HG03442 (cell line): ENCODE measurements at regions not wholly inside any gene's neighbourhood (a gene's known extent, or its start where the extent isn't known, plus 50 kb on each side); places are given as distances from the start of the nearest gene placed in this dataset.
"Not testable (repeated sequence)": the region's sequence is repeated elsewhere in the genome, so short reads cannot be mapped to it uniquely, and the experiment has no call there.

Source experiments
- ATAC-seq: cut with Tn5 transposase; IDR thresholded peaks from one replicate; pipeline ENCODE4 v1.9.1; 2021; ENCODE audit warnings: mild to moderate bottlenecking, moderate library complexity; ENCODE audit not compliant: unreplicated experiment

GRCh38 chr3:145294572-145294971 lies 866.4 kb downstream of the PLOD2 start:
- ATAC-seq = no peak

GRCh38 chr3:145307272-145307671 lies 853.7 kb downstream of the PLOD2 start:
- ATAC-seq = no peak

- no peak for ATAC-seq
Measured at GRCh38 chr3:145313751-145314150, 847.2 kb downstream of the PLOD2 start.

DNA sequence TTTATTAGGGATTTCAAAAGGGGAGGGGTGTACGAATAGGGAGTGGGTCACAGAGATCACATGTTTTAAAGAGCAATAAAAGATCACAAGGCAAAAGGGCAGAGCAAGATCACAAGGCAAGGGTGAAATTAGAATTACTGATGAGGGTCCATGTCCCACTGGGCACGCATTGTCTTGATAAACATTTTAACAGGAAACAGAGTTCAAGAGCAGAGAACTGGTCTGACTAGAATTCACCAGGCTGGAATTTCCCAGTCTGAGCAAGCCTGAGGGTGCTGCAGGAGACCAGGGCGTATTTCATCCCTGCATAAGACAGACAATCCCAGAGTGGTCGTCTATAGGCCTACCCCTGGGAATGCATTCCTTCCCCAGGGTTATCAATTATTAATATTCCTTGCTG lies 844.7 kb downstream of the PLOD2 start:
- ATAC-seq = not testable (repeated sequence)

DNA sequence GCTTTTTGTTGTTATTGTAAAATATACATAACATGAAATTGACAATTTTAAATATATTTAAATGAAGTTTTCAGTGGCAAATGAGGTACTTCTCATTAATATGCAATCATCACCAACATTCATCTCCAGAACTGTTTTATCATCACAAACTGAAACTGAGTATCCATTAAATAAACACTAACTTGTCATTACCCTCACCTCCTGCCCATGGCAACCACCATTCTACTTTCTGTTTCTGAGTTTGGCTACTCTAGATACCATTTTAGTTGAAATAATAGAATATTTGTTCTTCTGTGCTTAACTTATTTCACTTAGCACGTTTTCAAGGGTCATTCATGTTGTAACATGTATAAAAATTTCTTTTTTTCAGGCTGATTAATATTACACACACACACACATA lies 834.3 kb downstream of the PLOD2 start:
- no peak for ATAC-seq

GRCh38 chr3:145333427-145333826 lies 827.6 kb downstream of the PLOD2 start:
- not testable (repeated sequence) for ATAC-seq

DNA sequence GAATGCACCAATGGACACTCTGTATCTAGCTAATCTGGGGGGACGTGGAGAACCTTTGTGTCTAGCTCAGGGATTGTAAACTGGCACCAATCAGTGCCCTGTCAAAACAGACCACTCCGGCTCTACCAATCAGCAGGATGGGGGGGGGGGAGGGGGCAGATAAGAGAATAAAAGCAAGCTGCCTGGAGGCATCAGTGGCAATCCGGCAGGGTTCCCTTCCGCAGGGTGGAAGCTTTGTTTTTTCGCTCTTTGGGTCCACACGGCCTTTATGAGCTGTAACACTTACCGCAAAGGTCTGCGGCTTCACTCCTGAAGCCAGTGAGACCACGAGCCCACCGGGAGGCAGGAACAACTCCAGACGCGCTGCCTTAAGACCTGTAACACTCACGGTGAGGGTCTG lies 827.1 kb downstream of the PLOD2 start:
- ATAC-seq = no peak

DNA sequence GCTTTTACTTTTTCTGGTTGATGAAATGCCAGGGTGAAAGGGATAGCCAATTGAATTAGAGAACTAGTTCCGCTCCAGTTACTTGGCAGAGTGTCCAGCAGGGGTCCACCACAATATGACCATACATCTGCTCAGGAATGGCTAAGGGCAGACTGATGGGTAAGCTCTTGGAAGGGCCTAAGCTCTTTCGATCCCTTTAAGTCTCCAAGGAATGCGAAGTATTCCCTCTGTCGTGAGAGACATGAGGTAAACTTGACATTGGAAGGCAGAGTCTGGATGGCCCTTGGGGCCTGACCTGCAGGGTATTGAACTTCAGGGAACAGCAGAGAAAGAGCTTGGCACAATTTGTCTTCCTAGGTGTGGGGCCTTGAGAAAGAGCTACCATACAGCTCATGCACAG lies 805.8 kb downstream of the PLOD2 start:
- ATAC-seq = no peak

GRCh38 chr3:145357453-145357852 lies 803.5 kb downstream of the PLOD2 start:
- no peak for ATAC-seq

DNA sequence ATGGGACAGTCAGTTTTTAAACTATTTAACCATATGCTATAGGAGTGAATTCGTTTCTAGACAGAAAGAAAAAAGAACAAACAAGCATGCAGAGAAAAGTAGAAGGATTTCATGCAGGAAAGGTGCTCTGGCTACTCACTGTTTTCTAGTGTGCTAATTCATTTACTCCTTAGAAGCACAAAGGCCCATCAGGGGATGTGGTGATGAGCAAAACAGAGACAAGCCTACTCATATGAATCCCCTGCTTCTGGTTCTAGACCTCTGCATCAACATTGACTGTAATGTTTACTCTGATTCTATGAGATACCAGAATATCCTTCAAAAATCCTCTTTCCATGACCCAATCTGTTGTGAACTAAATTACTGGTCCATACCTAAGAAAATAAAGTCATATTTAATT lies 801.9 kb downstream of the PLOD2 start:
- peak; percentile 71 for ATAC-seq

DNA sequence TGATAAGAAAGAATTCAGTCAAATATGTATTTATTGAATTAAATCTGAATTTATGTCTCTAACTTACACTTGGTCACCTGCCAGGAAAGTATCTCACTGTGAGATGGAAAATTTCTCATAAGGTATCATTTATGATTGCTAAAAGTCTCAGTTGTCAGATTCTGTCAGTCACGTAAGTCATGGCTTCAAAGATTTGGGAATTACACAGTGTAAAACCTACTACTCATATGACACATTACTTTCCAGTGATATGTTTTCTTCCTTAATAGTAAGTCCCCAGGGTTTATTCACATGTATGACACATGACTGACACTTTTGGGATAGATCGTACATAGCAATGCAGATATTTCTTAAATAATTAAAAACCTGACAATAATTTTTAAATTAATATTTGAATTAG lies 792.2 kb downstream of the PLOD2 start:
- ATAC-seq = no peak

GRCh38 chr3:145370870-145371269 lies 790.1 kb downstream of the PLOD2 start:
- no peak for ATAC-seq

GRCh38 chr3:145377301-145377700 lies 783.7 kb downstream of the PLOD2 start:
- no peak for ATAC-seq

DNA sequence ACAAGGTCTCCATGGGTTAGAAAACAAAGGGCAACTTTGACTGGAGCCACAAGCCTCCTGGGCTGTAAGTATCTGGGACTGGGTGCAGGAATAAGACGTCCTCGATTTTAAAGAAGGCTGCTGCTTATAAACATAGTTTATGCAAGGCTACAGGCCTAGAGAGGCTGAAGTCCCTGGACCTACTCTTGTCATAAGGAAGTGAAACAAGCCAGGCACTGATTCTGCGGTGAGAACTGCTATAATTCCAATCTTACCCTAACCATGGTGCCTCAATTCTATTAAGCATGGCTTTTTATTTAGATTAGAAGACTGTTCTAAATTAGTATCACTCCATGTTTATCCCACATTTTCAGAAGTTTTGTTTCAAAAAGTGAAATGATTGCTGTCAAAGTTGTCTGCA lies 777.6 kb downstream of the PLOD2 start:
- no peak for ATAC-seq

DNA sequence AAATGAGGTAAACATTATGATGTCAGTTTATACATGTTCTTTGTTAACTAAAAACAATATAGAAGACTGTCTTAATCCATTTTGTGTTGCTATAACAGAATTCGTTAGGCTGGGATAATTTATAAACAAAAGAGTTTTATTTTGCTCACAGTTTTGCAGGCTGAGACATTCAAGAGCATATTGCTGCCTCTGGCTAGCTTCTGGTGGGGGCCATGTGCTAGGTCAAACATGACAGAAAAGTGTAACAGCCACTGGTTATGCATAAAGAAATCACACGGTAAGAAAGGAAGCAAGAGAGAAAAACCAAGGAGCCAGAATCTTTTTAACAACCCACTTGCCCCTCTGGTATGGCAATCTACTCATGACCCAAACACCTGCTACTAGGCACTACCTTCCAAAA lies 776.7 kb downstream of the PLOD2 start:
- no peak for ATAC-seq

GRCh38 chr3:145387211-145387610 lies 773.8 kb downstream of the PLOD2 start:
- ATAC-seq = no peak

DNA sequence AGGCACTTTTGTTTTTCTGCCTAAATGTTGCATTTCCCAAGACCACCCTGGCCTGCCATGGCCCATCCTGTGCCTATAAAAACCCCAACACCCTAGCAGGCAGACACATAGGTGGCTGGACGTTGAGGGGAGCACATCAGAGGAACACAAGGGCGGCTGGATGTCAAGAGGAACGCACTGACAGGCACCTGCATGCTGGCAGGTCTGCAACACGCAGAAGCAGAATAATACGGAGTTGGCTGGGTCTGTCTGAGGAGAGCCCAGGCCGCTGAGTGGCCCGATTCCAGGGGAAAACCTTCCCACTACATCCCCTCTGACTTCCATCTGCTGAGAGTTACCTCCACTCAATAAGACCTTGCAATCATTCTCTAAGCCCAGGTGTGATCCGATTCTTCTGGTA lies 765.6 kb downstream of the PLOD2 start:
- ATAC-seq = no peak

DNA sequence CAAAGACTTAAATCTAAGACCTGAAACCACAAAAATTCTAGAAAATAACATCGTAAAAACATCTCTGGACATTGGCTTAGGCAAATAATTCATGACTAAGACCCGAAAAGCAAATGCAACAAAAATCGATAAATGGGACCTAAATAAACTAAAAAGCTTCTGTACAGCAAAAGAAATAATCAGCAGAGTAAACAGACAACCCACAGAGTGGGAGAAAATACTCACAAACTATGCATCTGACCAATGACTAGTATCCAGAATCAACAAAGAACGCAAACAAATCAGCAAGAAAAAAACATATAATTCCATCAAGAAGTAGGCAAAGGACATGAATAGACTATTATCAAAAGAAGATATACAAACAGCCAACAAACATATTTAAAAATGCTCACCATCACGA lies 749.4 kb downstream of the PLOD2 start:
- no peak for ATAC-seq

DNA sequence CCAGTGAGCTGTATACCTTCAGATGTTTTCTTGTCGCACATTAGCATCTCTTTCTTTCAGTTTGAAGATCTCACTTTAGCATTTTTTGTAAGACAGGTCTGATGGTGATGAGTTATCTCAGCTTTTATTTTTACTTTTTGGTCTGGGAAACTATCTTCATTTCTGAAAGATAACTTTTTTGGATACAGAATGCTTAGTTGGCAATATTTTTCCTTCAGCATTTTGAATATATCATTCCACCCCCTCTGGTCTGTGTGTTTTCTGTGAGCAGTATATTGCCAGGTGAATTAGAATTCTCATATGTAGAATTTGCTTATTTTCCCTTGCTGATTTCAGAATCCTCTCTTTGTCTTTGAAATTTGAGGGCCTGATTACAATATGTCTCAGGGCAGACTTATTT lies 743.3 kb downstream of the PLOD2 start:
- no peak for ATAC-seq

DNA sequence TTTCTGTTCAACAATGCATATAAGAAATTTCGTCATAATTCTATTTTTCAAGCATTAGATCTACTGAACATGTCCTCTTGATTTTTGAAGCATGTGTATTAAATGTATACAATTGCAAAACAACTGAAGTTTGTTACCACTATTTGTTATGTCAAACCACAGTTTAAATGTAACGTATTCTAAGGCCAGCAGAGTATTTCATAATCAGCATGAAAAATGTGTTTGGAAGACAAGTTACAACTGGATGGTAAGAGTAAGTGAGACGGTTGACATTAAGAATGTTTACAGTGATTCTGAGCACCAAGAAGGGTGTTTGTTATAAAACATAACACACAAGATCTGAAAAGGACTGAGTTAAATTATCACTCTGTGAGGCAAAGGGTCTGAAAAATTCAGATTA lies 738.4 kb downstream of the PLOD2 start:
- no peak for ATAC-seq

- no peak for ATAC-seq
Measured at GRCh38 chr3:145427355-145427754, 733.6 kb downstream of the PLOD2 start.

DNA sequence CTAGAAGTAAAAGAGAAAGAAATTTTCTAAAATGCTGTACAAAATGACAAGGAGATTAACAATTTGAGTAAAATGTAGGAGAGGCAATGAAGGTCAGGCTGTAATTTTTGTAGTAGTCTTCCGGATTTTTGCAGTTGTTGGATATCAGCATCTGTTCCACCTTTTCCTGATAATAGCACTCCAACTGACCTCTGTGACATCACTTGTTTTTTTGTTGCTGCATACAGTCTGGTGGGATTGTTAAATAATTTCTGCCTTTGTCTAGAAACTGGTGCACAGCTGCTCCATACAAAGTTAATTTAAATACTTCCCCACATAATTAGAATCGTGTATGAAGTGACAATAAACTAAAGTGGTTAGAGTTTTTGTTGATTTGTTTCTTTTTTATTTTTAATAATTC lies 731.4 kb downstream of the PLOD2 start:
- no peak for ATAC-seq

- no peak for ATAC-seq
Measured at GRCh38 chr3:145448436-145448835, 712.5 kb downstream of the PLOD2 start.
